ENCODE measurements at regions not wholly inside any gene's neighbourhood (a gene's known extent, or its start where the extent isn't known, plus 50 kb on each side); places are given as distances from the start of the nearest gene placed in this dataset.
"Not testable (repeated sequence)": the region's sequence is repeated elsewhere in the genome, so short reads cannot be mapped to it uniquely, and the experiment has no call there.

DNA sequence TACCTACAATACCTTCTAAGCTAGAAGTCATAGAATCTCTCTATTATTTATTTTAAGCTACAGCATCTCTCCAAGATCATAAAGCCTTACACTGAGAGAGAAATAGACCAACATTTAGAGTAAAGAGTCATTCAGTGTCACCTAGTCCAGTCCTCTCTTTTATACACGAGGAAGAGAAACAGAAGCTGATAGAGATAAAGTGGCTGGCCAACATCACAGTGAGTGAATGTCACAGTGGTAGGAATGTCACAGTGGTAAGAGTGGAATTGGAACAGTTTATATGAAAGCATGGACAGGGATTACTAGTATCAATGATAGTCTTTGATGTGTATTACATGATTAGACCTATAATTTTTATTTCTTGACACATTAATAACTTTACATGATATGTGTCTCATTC lies 307.8 kb upstream of the NBPF12 start:
- not testable (repeated sequence) for DNase-seq

DNA sequence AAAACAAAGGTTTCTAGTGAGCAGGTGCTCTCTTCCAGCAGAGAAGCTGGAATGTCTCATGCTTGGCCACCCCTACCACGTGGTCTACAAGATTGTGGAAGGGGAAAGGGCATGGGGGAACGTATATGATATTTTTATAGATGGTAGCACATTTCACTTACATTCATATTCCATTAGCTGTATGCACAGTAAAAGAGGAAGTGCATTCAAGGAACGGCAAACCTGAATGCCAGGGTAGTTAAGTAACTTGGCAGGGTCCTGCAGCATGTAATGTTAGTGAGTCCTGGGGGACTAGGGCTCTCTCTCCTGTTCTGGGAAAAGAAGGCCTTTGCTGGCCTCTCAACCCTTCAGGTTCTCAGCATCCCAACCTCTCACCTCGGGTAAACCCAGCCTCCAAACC lies 319.5 kb upstream of the NBPF12 start:
- not testable (repeated sequence) for DNase-seq

DNA sequence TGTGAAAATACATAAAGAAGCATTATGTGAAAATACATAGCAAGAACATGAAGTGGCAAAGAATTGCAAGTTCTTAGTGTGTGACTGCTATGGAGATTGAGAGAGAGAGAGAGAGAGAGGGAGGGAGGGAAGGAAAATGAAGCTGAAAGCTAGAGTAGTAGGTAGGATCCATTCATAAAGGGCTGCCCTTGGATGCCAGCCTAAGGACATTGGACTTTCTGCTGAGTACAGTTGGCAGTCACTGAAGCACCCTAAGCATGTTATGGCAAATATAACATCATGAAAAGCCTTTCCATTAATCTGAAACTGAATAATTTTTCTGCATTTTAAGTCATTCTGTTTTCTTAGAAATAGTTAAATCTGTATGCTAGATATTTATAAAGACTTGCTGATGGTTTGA lies 333.4 kb upstream of the NBPF12 start:
- DNase-seq, result not testable (repeated sequence)

DNA sequence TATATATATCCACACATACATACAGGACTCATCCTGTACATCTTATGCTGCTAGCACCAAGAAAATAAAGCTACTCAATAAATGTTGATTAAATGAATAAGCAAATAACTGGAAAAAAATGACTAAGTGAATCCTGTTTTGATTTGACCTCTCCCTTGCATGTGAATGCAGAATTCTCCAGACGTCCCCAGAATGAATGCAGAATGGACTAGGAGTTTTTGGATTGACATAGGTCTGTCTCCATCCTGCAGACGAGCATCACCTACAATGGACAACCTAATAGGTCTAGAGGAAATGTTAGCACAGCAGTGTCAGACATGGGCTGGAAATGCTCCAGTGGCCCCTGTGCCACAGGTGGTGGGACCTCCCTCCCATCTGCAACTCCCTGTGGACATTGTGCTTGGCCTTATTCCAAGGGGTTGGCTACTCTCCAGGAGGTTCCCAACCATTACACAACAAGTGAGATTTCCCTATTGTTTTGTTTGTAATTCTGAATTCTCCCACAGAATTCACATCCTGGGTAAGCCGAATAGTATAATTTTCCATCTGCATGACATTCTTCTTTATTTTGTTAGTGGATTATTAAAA lies 337.3 kb upstream of the NBPF12 start:
- DNase-seq, result not testable (repeated sequence)

DNA sequence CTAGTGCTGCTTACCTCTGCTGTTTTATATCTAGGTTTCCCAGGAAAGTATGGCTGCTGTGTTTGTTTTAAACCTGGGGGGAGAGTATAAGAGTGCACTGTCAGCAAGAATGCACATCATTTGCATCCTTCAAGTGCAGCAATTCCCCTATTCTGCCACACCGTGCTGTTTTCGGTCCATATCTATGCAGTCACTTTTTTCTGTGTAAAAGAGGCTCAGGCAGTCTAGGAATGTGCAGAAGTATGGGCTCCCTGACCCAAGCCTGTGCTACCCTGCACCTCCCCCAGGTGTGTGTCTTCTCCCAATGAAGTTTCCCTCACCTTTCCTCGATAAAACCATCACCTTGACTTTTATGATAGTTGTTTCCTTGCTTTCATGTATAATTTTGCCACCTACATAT lies 338.2 kb upstream of the NBPF12 start:
- not testable (repeated sequence) for DNase-seq

DNA sequence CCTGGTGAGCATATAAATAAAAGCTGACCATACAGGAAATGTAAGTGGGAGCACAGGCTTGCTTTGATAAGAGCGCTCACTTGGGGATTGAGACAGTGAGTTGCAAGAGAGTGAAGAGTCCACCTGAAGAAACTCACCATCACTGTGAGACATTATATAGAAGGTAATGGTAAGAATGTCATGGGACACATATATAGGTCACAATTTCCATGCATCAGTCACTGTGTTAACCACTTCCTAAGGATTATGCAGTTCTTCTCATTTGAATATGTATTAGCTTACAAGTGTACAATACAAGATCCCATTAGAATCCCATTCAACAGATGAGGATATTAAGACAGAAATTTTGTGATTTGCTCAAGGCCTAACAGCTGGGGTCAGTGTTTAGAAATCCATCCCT lies 352.4 kb upstream of the NOTCH2NLA start:
- not testable (repeated sequence) for DNase-seq

DNA sequence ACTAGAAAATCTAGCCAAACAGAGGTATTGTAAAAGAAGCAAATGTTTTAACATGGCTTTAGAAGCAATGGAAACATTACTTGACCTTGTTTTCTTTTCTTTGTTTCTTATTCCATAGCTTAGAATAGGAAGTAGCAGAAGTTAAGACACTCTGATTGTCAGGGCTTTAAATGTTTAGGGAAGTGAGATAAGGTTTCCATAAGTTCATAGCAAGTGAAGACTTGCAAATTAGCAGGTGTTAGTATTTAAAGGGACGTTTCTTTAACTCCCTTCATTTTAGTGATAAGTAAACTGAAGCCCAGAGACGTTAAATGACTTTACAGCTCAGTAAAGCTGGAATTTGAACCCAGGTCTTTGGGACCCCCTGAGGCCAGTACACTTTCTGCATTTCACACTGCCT lies 338.7 kb upstream of the NOTCH2NLA start:
- DNase-seq, result not testable (repeated sequence)

DNA sequence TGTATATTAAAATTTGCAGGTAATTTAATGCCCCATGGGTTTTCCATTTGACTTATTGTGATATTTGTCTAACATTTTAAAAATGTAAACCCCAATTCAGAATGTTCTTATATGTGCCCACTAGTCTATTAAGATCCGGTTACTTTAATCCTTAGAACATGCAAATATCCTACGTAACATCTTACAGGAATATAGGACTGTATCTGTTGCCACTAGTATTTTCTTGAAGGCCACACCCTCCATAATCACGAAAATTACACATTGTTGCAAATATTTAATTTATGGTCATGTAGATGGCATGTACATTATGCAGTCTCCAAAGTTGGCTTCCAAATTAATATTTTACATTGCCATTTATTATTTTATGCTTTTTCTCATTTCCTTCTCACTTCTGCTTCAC lies 329.2 kb upstream of the NOTCH2NLA start:
- not testable (repeated sequence) for DNase-seq

DNA sequence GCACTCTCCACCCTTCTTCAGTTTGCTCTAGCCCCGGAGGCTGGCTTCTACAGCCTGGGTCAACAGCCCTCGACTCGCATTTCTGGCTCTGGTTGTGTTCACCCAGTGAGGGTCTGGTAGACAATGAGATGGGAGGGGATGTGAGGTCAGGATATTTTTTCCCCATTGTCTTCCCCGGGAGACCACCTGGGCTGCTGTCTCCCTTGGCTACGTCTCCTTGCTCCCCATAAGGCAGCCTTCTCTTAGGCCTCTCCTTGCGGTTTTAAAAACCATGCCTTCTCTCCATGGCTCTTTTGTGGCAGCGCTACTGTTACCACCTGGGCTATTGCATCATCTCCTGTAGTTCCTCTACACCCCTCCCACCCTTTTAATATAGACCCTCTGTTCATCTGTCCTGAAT lies 327.6 kb upstream of the NOTCH2NLA start:
- not testable (repeated sequence) for DNase-seq

DNA sequence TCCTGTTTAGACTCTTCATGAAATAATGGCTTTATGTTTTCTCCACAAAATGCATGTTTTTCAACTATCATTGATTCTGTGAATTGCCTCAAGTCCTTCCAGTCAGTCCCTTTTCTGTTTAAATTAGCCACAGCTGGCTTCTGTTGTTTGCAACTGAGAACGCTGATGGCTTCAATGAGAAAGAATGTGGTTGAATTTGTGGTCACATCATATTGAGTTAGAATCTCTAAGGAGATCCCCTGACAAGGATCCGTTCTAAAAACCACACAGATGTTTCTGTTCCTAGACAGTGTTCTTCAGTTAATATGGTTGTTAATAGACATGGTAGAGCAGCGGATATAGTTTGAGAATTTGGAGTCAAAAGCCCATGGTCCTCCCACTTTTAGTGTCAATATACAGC lies 323.6 kb upstream of the NOTCH2NLA start:
- DNase-seq, result not testable (repeated sequence)

DNA sequence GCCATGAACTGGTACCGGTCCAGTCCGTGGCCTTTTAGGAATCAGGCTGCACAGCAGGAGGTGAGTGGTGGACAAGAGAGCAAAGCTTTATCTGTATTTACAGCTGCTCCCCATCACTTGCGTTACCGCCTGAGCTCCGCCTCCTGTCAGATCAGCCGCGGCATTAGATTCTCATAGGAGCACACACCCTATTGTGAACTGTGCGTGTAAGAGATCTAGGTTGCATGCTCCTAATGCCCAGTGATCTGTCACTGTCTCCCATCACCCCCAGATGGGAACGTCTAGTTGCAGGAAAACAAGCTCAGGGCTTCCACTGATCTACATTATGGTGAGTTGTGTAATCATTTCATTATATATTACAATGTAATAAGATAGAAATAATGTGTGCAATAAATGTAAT lies 319.9 kb upstream of the NOTCH2NLA start:
- DNase-seq, result not testable (repeated sequence)

DNA sequence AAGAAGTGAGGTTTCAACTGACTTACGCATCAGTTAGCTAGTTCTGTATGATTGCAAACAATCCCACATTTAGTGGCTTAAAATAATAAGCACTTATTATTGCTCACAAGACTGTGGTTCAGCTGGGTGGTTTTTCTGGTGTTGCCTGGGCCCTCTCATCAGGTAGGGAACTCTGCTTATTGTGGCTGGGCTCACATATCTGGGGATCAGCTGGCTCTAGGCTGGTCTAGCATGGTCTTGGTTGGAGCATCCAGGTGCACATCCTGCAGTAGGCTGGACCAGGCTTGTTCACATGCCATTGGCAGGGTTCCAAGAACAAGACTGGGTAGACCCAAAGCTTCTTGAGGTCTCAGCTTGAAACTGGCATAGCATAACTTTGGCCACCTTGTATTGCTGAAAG lies 317.4 kb upstream of the NOTCH2NLA start:
- DNase-seq, result not testable (repeated sequence)

DNA sequence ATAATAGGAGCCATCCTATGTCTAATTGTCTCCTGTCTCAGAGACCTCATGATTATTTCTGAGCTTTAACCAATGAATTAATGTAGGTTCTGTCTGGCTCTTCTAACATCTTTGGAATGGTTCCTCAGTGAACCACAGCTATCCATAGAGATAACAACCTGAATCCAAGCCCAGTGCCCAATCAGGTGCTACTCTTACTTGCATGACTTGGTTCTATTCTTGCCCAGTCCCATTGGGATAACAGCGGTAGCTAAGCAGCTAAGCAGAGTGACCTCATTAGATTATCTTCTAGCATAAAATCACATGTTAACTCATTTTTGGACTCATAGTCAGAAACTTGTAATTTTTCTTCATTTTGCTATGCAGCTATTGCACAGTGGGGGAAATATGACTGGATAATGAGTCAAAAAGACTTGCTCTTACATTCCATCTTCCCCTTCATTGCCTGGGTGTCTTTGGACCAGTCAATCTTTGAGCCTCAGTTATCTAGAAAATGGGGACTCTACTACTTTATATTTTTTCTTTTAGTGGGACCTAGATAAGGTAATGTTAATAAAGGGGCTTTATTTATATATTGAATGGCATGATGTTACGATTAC lies 309.1 kb upstream of the NOTCH2NLA start:
- not testable (repeated sequence) for DNase-seq

DNA sequence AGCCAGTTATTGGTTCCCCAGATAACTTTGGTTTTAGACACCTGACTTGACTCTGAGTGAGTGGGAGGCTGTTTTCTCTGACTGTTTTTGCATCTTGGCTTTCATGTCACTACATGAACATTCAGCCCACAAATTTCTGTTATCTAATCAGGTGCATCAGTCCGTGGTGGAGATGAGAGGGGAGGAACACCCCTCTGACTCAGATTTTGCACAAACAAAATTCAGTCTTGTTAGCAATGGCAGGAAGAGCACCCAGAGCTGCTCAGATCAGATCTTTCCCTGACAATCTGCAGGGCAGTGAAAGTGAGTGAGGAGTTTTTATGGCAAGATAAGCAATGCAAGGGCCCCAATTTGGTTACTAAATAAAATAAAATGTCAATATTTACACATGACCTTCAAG lies 307.2 kb upstream of the NOTCH2NLA start:
- DNase-seq, result not testable (repeated sequence)

DNA sequence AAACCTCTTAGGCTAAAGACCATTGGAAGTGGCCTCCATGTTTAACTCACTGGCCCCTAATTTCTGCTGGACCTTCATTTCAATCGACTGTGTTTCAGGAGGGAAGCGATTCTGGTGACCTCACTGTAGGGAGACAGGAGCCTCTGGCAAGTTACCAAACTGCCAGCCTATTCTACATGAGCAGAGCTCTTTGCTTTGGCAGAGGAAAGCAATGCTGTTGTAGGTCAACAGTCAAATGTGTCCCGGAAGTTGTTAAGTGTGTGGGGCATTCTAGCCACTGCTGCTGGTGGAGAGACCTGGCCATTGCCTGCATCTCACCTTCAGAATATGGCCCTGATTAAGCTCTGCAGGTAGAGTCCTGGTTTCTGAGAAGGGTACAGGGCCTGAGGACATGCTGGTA lies 306.8 kb upstream of the NOTCH2NLA start:
- DNase-seq, result not testable (repeated sequence)

DNA sequence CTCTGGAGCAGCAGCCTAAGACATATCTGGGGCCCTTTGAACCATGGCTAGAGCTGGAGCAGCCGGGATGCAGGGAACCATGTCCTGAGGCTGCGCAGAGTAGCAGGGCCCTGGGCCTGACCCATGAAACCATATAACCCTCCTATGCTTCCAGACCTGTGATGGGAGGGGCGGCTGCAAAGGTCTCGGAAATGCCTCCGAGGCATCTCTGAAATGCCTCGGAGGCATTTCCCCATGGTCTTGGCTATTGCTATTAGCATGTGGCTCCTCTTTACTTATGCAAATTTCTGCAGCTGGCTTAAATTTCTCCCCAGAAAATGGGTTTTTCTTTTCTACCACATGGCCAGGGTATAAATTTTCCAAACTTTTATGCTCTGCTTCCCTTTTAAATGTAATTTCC lies 302.1 kb upstream of the NOTCH2NLA start:
- not testable (repeated sequence) for DNase-seq

DNA sequence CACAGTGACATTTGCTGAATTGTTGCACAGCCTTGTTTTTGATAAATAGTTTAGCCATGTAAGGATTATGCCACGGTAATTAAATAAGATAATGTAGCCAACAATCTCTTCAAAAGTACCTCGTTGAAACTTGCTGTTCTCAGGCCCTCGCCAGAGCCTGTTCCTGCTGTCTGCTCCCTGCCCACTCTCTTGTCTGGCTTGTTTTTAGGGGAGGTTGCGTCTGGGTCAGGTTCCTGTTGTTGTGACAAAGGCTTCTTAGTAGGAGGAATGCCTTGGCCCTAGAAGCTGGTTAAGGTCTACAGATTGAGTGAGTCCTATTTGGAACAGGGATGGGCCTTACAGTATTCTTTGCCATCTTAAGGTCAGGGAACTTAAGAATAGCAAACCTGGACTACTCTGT lies 294.0 kb upstream of the NOTCH2NLA start:
- not testable (repeated sequence) for DNase-seq

DNA sequence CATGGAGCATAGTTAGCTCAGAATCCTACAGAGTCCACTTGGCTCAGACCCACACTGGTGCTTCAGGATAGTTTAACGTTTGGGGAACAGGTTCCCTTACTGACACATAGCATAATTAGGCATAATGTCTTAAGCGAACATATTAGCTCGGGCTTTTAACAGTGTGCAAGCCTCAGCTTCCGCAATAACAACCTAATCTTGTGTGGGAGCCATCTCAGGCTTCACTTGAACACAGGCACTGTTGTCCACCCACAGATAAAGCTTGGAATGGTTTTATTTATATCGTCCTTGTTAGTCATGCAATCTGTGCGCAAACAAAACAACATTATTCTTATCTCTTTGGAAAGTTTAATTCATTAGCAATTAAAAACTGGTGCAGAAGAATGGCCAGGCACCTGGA lies 293.5 kb upstream of the NOTCH2NLA start:
- not testable (repeated sequence) for DNase-seq

DNA sequence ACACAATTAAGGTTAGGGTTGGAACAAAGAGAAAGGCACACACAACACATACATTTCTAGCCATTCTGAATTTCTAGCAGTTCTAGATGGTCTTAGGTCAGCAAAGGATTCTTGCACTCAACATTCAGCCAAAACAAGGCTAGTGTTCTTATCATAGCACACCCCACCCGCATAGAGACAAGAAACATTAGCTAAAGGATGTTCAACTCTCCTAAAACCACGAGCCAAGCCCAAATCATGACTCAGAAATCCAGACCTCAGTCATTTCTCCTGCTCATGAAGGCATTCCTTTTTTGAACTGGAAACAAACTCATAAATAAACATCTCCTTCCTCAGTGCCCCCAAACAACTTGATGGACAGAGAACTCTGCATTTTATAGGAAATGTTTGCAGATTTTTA lies 293.0 kb upstream of the NOTCH2NLA start:
- not testable (repeated sequence) for DNase-seq

DNA sequence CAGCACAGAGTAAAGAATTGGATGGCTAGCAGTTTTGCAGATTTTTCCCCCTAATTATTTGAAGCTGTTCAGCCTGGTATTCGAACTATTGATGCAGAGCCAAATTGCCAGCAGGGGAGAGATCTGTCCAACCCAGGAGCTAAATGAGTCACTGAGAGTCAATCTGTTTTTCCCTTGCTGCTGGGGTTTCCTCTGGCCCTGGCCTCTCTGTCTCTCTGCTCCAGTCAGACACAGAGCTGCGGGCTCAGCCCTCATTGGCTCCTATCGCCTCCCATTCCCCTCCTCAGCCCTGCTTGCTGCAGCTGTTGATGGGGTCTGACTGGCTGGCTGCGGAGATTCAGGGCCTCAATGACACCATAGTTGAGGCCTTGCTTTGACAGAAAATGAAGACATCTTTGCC lies 284.9 kb upstream of the NOTCH2NLA start:
- DNase-seq, result not testable (repeated sequence)

DNA sequence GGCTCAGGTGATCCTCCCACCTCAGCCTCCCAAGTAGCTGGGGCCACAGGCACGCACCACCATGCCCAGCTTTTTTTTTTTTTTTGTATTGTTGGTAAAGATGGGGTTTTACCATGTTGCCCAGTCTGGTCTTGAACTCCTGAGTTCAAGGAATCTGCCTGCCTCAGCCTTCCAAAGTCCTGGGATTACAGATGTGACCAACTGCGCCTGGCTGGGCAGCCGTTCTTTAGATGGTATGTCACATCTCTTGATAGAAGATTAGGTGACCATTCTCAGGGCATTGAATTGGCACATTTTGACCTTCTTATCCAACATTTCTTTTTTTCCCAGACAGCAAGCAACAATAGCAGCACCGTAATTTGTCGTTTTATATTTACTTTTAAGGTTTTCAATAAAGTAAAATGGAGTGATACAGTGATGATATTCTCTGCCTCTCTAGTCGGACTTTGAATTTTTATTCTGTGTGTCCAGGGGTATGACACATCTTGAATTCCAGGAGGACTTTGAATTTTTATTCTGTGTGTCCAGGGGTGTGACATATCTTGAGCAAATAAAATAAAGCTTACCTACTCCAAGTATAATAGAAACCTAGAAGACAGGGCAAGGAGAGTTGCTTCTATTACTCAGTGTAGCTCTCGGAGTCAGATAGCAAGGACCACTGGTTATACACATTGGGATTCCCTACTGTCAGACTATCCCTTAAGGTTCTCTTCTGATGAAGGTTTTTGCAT lies 282.4 kb upstream of the NOTCH2NLA start:
- not testable (repeated sequence) for DNase-seq

DNA sequence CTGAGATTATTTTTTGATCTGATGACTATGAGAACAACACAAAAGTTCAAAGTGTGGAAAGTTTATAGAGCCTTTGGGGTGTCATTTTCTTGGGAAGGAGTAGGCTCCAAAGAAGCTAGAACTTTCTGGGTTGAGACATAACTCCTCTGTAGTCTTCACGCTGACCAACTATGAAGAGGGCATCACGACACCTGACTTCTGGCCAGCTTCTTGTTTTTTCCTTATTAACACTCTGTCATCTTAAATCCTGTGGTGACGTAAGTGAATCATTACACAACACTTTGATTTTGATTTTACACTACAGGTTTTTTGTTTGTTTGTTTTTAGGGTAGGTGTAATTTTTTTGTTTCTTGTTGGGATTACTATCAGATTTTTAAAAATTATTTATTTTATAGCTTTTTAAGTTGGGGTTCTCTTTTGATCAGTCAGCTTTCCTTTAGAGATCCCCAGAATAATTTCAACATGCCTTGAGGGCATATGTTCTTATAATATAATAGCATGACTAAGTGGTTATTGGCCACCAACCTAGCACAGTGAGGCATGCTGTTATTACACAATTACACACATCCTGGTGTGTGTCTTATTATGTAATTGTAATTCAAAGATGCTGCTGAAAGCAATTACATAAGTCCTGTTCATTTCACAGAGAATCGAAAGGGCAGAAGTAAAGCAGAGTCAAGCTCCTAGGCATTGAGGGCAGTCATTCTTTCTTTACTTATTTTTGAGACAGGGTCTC lies 281.6 kb upstream of the NOTCH2NLA start:
- DNase-seq, result not testable (repeated sequence)

DNA sequence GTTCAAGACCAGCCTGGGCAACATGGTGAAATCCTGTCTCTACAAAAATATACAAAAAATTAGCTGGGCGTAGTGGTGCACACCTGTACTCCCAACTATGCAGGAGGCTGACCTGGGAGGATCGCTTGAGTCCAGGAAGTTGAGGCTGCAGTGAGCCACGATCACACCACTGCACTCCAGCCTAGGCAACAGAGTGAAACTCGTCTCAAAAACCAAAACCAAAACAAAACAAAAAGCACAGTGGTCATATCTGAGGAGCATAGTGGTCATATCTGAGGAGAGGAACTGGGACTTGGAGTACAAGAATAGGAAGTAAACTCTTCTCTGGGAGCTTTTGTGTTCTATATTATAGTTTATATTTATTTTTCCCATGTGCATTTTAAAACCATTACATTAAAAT lies 275.3 kb upstream of the NOTCH2NLA start:
- not testable (repeated sequence) for DNase-seq

Measured in MV-4-11 (cell line).